COLO829 (cell line): ENCODE measurements at regions not wholly inside any gene's neighbourhood (a gene's known extent, or its start where the extent isn't known, plus 50 kb on each side); places are given as distances from the start of the nearest gene placed in this dataset.

Source experiments
- DNase-seq: peaks from one replicate; pipeline ENCODE4 v3.0.0; 2012; ENCODE audit warnings: low spot score

- no peak for DNase-seq
Measured at GRCh38 chr21:23455676-23456075, 2151.6 kb downstream of the MRPL39 start.

GRCh38 chr21:23452384-23453083, 2154.7 kb downstream of the MRPL39 start:
- DNase-seq: no peak

- DNase-seq: no peak
Measured at GRCh38 chr21:23445307-23445706, 2162.0 kb downstream of the MRPL39 start.

- DNase-seq: no peak
Measured at GRCh38 chr21:23438081-23438480, 2169.2 kb downstream of the MRPL39 start.

- no peak for DNase-seq
Measured at GRCh38 chr21:23402929-23403520, 2204.3 kb downstream of the MRPL39 start.

- no peak for DNase-seq
Measured at GRCh38 chr21:23401278-23401677, 2206.0 kb downstream of the MRPL39 start.

- DNase-seq: no peak
Measured at GRCh38 chr21:23398726-23399125, 2208.6 kb downstream of the MRPL39 start.

- no peak for DNase-seq
Measured at GRCh38 chr21:23394458-23394857, 2212.8 kb downstream of the MRPL39 start.

GRCh38 chr21:23384679-23385078, 2222.6 kb downstream of the MRPL39 start:
- no peak for DNase-seq

- DNase-seq: no peak
Measured at GRCh38 chr21:23374155-23374554, 2233.1 kb downstream of the MRPL39 start.

GRCh38 chr21:23356905-23357304, 2250.4 kb downstream of the MRPL39 start:
- no peak for DNase-seq

GRCh38 chr21:23316190-23316589, 2291.1 kb downstream of the MRPL39 start:
- no peak for DNase-seq

GRCh38 chr21:23308741-23309140, 2298.5 kb downstream of the MRPL39 start:
- DNase-seq: no peak

GRCh38 chr21:23307065-23307464, 2300.2 kb downstream of the MRPL39 start:
- no peak for DNase-seq

- no peak for DNase-seq
Measured at GRCh38 chr21:23292292-23292691, 2294.1 kb downstream of the NCAM2 start.

- DNase-seq: no peak
Measured at GRCh38 chr21:23281917-23282316, 2283.7 kb downstream of the NCAM2 start.

- DNase-seq: no peak
Measured at GRCh38 chr21:23249760-23250159, 2251.6 kb downstream of the NCAM2 start.

GRCh38 chr21:23247334-23247733, 2249.1 kb downstream of the NCAM2 start:
- DNase-seq: no peak

GRCh38 chr21:23245255-23245654, 2247.0 kb downstream of the NCAM2 start:
- no peak for DNase-seq

GRCh38 chr21:23223882-23224281, 2225.7 kb downstream of the NCAM2 start:
- no peak for DNase-seq

- DNase-seq: no peak
Measured at GRCh38 chr21:23218667-23219066, 2220.5 kb downstream of the NCAM2 start.

- no peak for DNase-seq
Measured at GRCh38 chr21:23217597-23217996, 2219.4 kb downstream of the NCAM2 start.

GRCh38 chr21:23215261-23215660, 2217.1 kb downstream of the NCAM2 start:
- no peak for DNase-seq
